H1 (cell line): ENCODE measurements at regions not wholly inside any gene's neighbourhood (a gene's known extent, or its start where the extent isn't known, plus 50 kb on each side); places are given as distances from the start of the nearest gene placed in this dataset.

Experiments used
- CTCF ChIA-PET: fragments of 300-600 bp; sonication (Branson Sonifier 250); formaldehyde crosslinking; loops from one replicate; lab custom pipeline; 2021; ENCODE audit not compliant: partially characterized antibody; lab: Charles Lee
- POLR2A ChIA-PET: fragments of 300-600 bp; sonication (Branson Sonifier 250); formaldehyde crosslinking; loops from one replicate; lab custom pipeline; 2021; ENCODE audit warnings: inconsistent platforms; ENCODE audit not compliant: partially characterized antibody; lab: Charles Lee
- DNase-seq, 2 experiments: peaks; one replicate each; pipeline versions ENCODE4 v3.0.0 to v3.0.0-alpha.2; 2010 to 2022; ENCODE audit warnings: low spot score in 2 of 2, low read depth in 1 of 2, mixed read lengths in 1 of 2
- FAIRE-seq: peaks from 2 replicates; lab custom pipeline; 2011; peaks lifted over from hg19 to GRCh38; lab: Jason Lieb, UNC
- H2AFZ ChIP-seq: 2 replicates; pipeline ENCODE4 v1.8.1; 2012; ENCODE audit warnings: low read length, inconsistent platforms
- H2AK5ac ChIP-seq: 2 replicates; pipeline ENCODE4 v1.6.1; 2013; ENCODE audit warnings: low read depth, low read length
- H2BK120ac ChIP-seq: replicated peaks from 2 replicates; pipeline ENCODE3; 2013; ENCODE audit warnings: low read depth, low read length, inconsistent platforms
- H2BK12ac ChIP-seq: 2 replicates; pipeline ENCODE4 v1.6.1; 2013; ENCODE audit warnings: low read depth, low read length
- H2BK15ac ChIP-seq: 2 replicates; pipeline ENCODE4 v1.6.1; 2013; ENCODE audit warnings: low read length
- H2BK20ac ChIP-seq: 2 replicates; pipeline ENCODE4 v1.6.1; 2013; ENCODE audit warnings: low read length
- H2BK5ac ChIP-seq: 2 replicates; pipeline ENCODE4 v1.6.1; 2013; ENCODE audit warnings: low read depth, low read length
- H3K14ac ChIP-seq: 2 replicates; pipeline ENCODE4 v1.6.1; 2013; ENCODE audit warnings: inconsistent platforms; ENCODE audit not compliant: insufficient read length
- H3K18ac ChIP-seq: 2 replicates; pipeline ENCODE4 v1.6.1; 2013; ENCODE audit warnings: low read length; ENCODE audit errors: extremely low read depth
- H3K23ac ChIP-seq: 2 replicates; pipeline ENCODE4 v1.6.1; 2013; ENCODE audit warnings: inconsistent platforms; ENCODE audit not compliant: insufficient read length
- H3K23me2 ChIP-seq: 2 replicates; pipeline ENCODE4 v1.6.1; 2013; ENCODE audit warnings: low read depth, low read length
- H3K27ac ChIP-seq: 2 replicates; pipeline ENCODE4 v1.6.1; 2011; ENCODE audit warnings: low read depth, low read length, inconsistent platforms
- H3K27me3 ChIP-seq, 4 experiments: replicated peaks in 1 of 4; 1 replicate in 1 of 4; 2 replicates in 3 of 4; pipeline versions ENCODE4 v1.6.1 to v1.8.1; 2011 to 2013; ENCODE audit warnings: low read length in 3 of 4, mild to moderate bottlenecking in 3 of 4, inconsistent platforms in 2 of 4, mixed read lengths in 2 of 4, moderate library complexity in 1 of 4; ENCODE audit not compliant: control insufficient read depth in 3 of 4, insufficient read depth in 3 of 4; ENCODE audit errors: extremely low read depth in 1 of 4
- H3K36me3 ChIP-seq, 4 experiments: 2 replicates each; pipeline versions ENCODE4 v1.6.1 to v1.8.1; 2011 to 2013; ENCODE audit warnings: mild to moderate bottlenecking in 4 of 4, low read length in 3 of 4, moderate library complexity in 2 of 4, control low read depth in 1 of 4, inconsistent platforms in 1 of 4; ENCODE audit not compliant: insufficient read depth in 4 of 4, control insufficient read depth in 2 of 4
- H3K4ac ChIP-seq: replicated peaks from 2 replicates; pipeline ENCODE3; 2013; ENCODE audit warnings: low read length, low read depth, mixed read lengths, inconsistent platforms; ENCODE audit not compliant: insufficient read length
- H3K4me1 ChIP-seq, 4 experiments: replicated peaks in 1 of 4; 1 replicate in 1 of 4; 2 replicates in 3 of 4; pipeline versions ENCODE4 v1.6.1 to v1.8.1; 2011 to 2013; ENCODE audit warnings: low read length in 3 of 4, inconsistent platforms in 2 of 4, mixed read lengths in 1 of 4; ENCODE audit not compliant: insufficient read depth in 4 of 4, control insufficient read depth in 3 of 4
- H3K4me2 ChIP-seq, 2 experiments: 2 replicates each; pipeline versions ENCODE4 v1.6.1 to v1.8.1; 2011 to 2013; ENCODE audit warnings: low read depth in 2 of 2, low read length in 2 of 2, control low read depth in 1 of 2, inconsistent platforms in 1 of 2, mild to moderate bottlenecking in 1 of 2; ENCODE audit not compliant: insufficient read depth in 1 of 2
- H3K4me3 ChIP-seq, 4 experiments: fragments of 200-600, 300-600 bp in 1 of 4; sonication (generic), shearing (Covaris generic), sonication (Bioruptor Twin) in 1 of 4; 2 replicates each; pipeline versions ENCODE4 v1.5.1 to v1.8.1; 2011 to 2016; ENCODE audit warnings: low read length in 4 of 4, low read depth in 3 of 4, control low read depth in 2 of 4, inconsistent platforms in 2 of 4, mild to moderate bottlenecking in 2 of 4, mixed read lengths in 1 of 4, moderate library complexity in 1 of 4; ENCODE audit not compliant: insufficient read depth in 2 of 4; ENCODE audit errors: extremely low read depth in 1 of 4
- H3K56ac ChIP-seq: replicated peaks from 2 replicates; pipeline ENCODE3; 2013; ENCODE audit warnings: low read depth, mild to moderate bottlenecking, mixed read lengths, low read length, inconsistent platforms; ENCODE audit not compliant: insufficient read length
- H3K79me1 ChIP-seq: 2 replicates; pipeline ENCODE4 v1.6.1; 2013; ENCODE audit warnings: low read depth, low read length, control low read depth
- H3K79me2 ChIP-seq, 2 experiments: 2 replicates each; pipeline versions ENCODE4 v1.6.1 to v1.8.1; 2012 to 2013; ENCODE audit warnings: low read length in 2 of 2, mild to moderate bottlenecking in 2 of 2, inconsistent platforms in 1 of 2; ENCODE audit not compliant: insufficient read depth in 2 of 2, control insufficient read depth in 1 of 2
- H3K9ac ChIP-seq, 4 experiments: replicated peaks in 1 of 4; 1 replicate in 1 of 4; 2 replicates in 3 of 4; pipeline versions ENCODE4 v1.6.1 to v1.8.1; 2011 to 2013; ENCODE audit warnings: low read depth in 3 of 4, low read length in 3 of 4, control low read depth in 2 of 4, mild to moderate bottlenecking in 2 of 4, moderate library complexity in 2 of 4, inconsistent platforms in 1 of 4; ENCODE audit errors: extremely low read depth in 1 of 4
- H3K9me3 ChIP-seq, 2 experiments: 2 replicates each; pipeline versions ENCODE4 v1.6.1 to v1.8.1; 2012 to 2013; ENCODE audit warnings: mild to moderate bottlenecking in 2 of 2, moderate library complexity in 2 of 2, control low read depth in 1 of 2, inconsistent platforms in 1 of 2, low read depth in 1 of 2, low read length in 1 of 2, mixed read lengths in 1 of 2; ENCODE audit not compliant: insufficient read depth in 2 of 2
- H4K20me1 ChIP-seq, 2 experiments: replicated peaks in 1 of 2; 2 replicates each; pipeline versions ENCODE3 to v1.8.1; 2011 to 2013; ENCODE audit warnings: inconsistent platforms in 2 of 2, low read length in 2 of 2, mild to moderate bottlenecking in 1 of 2; ENCODE audit not compliant: insufficient read depth in 2 of 2, control insufficient read depth in 1 of 2
- H4K5ac ChIP-seq: 2 replicates; pipeline ENCODE4 v1.6.1; 2013; ENCODE audit warnings: low read length, low read depth, mixed read lengths, inconsistent platforms; ENCODE audit not compliant: insufficient read length
- H4K8ac ChIP-seq: 2 replicates; pipeline ENCODE4 v1.8.0; 2013; ENCODE audit warnings: mild to moderate bottlenecking, moderate library complexity, low read length, inconsistent platforms; ENCODE audit not compliant: insufficient read depth; ENCODE audit errors: extremely low read depth
- H4K91ac ChIP-seq: replicated peaks from 2 replicates; pipeline ENCODE3; 2013; ENCODE audit warnings: low read length, mixed read lengths, inconsistent platforms; ENCODE audit not compliant: insufficient read length
- ASH2L ChIP-seq: fragments of 200-600, 300-600 bp; sonication (generic); IDR thresholded peaks from one replicate; pipeline ENCODE4 v1.7.1; 2017; ENCODE audit warnings: low read length
- EGR1 ChIP-seq: IDR thresholded peaks from 2 replicates; pipeline ENCODE4 v1.6.1; 2011; ENCODE audit warnings: low read depth, low read length, borderline replicate concordance
- GABPA ChIP-seq: IDR thresholded peaks from 2 replicates; pipeline ENCODE4 v1.6.1; 2011; ENCODE audit warnings: mild to moderate bottlenecking, low read length, moderate library complexity, borderline replicate concordance; ENCODE audit not compliant: insufficient read depth
- GTF2F1 ChIP-seq: IDR thresholded peaks from 2 replicates; pipeline ENCODE4 v1.6.1; 2012; ENCODE audit warnings: low read depth, low read length, improper control_type of control experiment, borderline replicate concordance
- HDAC6 ChIP-seq: IDR thresholded peaks from one replicate; pipeline ENCODE4 v1.7.1; 2012; ENCODE audit warnings: low read depth, mild to moderate bottlenecking, inconsistent platforms, low read length, moderate library complexity
- KDM5A ChIP-seq: fragments of 200-600 bp; IDR thresholded peaks from 2 replicates; pipeline ENCODE4 v1.7.1; 2012; ENCODE audit warnings: mild to moderate bottlenecking, low read length, inconsistent platforms, mixed read lengths
- MAFK ChIP-seq: IDR thresholded peaks from 2 replicates; pipeline ENCODE4 v1.6.1; 2012; ENCODE audit warnings: low read depth, mild to moderate bottlenecking, improper control_type of control experiment, low read length
- PHF8 ChIP-seq: fragments of 200-600 bp; sonication (generic); conservative IDR thresholded peaks from 2 replicates; pipeline ENCODE4 v1.7.1; 2012; ENCODE audit warnings: low read depth, mild to moderate bottlenecking, inconsistent platforms, low read length, moderate library complexity
- RNF2 ChIP-seq: fragments of 200-900, 300-1000 bp; sonication (generic); IDR thresholded peaks from 2 replicates; pipeline ENCODE4 v1.7.1; 2016; ENCODE audit warnings: borderline replicate concordance, low read depth, mild to moderate bottlenecking, antibody characterized with exemption, low read length; ENCODE audit not compliant: poor library complexity, severe bottlenecking; ENCODE audit errors: missing control alignments
- TAF7 ChIP-seq: optimal IDR thresholded peaks from 2 replicates; pipeline ENCODE3; 2011; ENCODE audit warnings: low read depth, mild to moderate bottlenecking, inconsistent platforms, low read length, moderate library complexity, borderline replicate concordance
- TBP ChIP-seq: IDR thresholded peaks from 2 replicates; pipeline ENCODE4 v1.6.1; 2011; ENCODE audit warnings: low read depth, low read length, improper control_type of control experiment
- ZNF274 ChIP-seq: IDR thresholded peaks from 2 replicates; pipeline ENCODE4 v1.7.0; 2012; ENCODE audit warnings: low read length, borderline replicate concordance; ENCODE audit errors: extremely low read depth
- WGBS, 2 experiments: shearing (Covaris generic) in 1 of 2; methylation state at CpG; one replicate each; pipeline versions ENCODE4 v1.1.6 to v1.1.7; 2013 to 2015; ENCODE audit warnings: low lambda C conversion rate in 2 of 2, mixed read lengths in 2 of 2, inconsistent platforms in 1 of 2, low coverage in 1 of 2, missing lambda C conversion rate in 1 of 2; ENCODE audit not compliant: insufficient replicate concordance in 2 of 2, insufficient coverage in 1 of 2, insufficient read length in 1 of 2; ENCODE audit errors: extremely low coverage in 1 of 2, missing lambda C conversion rate in 1 of 2; 5-methylcytosine and 5-hydroxymethylcytosine counted together
- TF ChIP-seq, protein P1 (sequence below): IDR thresholded peaks from 2 replicates; pipeline ENCODE4 v1.6.1; 2012; ENCODE audit warnings: inconsistent platforms
- TF ChIP-seq, protein P2 (sequence below): IDR thresholded peaks from 2 replicates; pipeline ENCODE4 v1.6.1; 2012; ENCODE audit warnings: inconsistent platforms

DNA sequence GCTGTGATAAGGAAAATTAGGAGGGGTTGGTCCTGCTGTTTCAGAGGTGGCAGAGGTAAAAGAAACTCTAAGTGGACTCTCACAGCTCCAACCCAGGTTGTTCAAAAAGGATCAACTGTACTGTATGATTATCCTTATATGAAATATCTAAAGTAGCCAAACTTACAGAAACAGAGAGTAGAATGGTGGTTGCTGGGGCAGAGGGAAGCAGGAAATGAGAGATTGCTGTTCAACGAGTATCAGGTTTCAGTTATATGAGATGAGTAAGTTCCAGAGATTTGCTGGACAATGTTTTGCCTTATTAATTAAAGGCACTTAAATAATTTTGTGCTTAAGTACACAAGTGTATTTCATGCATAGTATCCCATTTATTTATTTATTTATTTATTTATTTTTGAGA, 972.0 kb upstream of the LRRTM1 start:
- no peak overlapping the region for H3K4me2 ChIP-seq
- POLR2A ChIA-PET, result no interaction called here
- no peak overlapping the region for H4K5ac ChIP-seq
- no peaks in the 10 kb centered on the region for H3K79me2 ChIP-seq
- no peak overlapping the region for H2BK20ac ChIP-seq
- WGBS, 2 experiments, result 96% methylated on average over 1 of the region's 1 CpG; no CpG with 5 or more reads in 1 of the 2 experiments
- H3K4me3 ChIP-seq, result no peak overlapping the region
- DNase-seq (no peak), FAIRE-seq (no peak)
- no peak overlapping the region for H4K91ac ChIP-seq
- H3K27ac ChIP-seq, result no peak overlapping the region
- H3K27me3 ChIP-seq, result no peaks in the 10 kb centered on the region
- no peaks in the 10 kb centered on the region for H4K20me1 ChIP-seq
- H2BK5ac ChIP-seq, result no peak overlapping the region
- no peak overlapping the region for H3K56ac ChIP-seq
- no peak overlapping the region for H3K14ac ChIP-seq
- no peak overlapping the region for H4K8ac ChIP-seq
- no peak overlapping the region for H2AK5ac ChIP-seq
- no peak overlapping the region for H2BK120ac ChIP-seq
- no peak overlapping the region for H2AFZ ChIP-seq
- H3K18ac ChIP-seq, result no peak overlapping the region
- no peaks in the 10 kb centered on the region for H3K23me2 ChIP-seq
- H2BK12ac ChIP-seq, result no peak overlapping the region
- no peaks in the 10 kb centered on the region for H3K79me1 ChIP-seq
- CTCF ChIA-PET, result interaction anchor here (1.3 kb wide), 1 partner anchor 16 kb away, joined by 4 read pairs; no protein-coding TSS in a partner anchor
- H2BK15ac ChIP-seq, result no peak overlapping the region
- H3K4ac ChIP-seq, result no peak overlapping the region
- no peaks in the 10 kb centered on the region for H3K36me3 ChIP-seq
- no peaks in the 10 kb centered on the region for H3K4me1 ChIP-seq
- no peaks in the 10 kb centered on the region for H3K9me3 ChIP-seq
- no peak overlapping the region for H3K9ac ChIP-seq
- H3K23ac ChIP-seq, result no peak overlapping the region
- TF ChIP-seq HDAC6, result no peak
- no peak for TF ChIP-seq ASH2L
- TF ChIP-seq KDM5A, result no peak
- TF ChIP-seq, protein P1, sequence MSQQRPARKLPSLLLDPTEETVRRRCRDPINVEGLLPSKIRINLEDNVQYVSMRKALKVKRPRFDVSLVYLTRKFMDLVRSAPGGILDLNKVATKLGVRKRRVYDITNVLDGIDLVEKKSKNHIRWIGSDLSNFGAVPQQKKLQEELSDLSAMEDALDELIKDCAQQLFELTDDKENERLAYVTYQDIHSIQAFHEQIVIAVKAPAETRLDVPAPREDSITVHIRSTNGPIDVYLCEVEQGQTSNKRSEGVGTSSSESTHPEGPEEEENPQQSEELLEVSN, result no peak
- TF ChIP-seq PHF8, result no peak
- no peak for TF ChIP-seq TBP
- TF ChIP-seq, protein P2, sequence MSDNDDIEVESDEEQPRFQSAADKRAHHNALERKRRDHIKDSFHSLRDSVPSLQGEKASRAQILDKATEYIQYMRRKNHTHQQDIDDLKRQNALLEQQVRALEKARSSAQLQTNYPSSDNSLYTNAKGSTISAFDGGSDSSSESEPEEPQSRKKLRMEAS, result no peak
- TF ChIP-seq TAF7, result no peak
- TF ChIP-seq RNF2, result no peak
- no peak for TF ChIP-seq GTF2F1
- no peak for TF ChIP-seq ZNF274
- TF ChIP-seq GABPA, result no peak
- TF ChIP-seq EGR1, result no peak
- TF ChIP-seq MAFK, result no peak
